Liver (tissue), 7 donors: ENCODE measurements at regions not wholly inside any gene's neighbourhood (a gene's known extent, or its start where the extent isn't known, plus 50 kb on each side); places are given as distances from the start of the nearest gene placed in this dataset.

Experiments used
- DNase-seq: peaks from one replicate; pipeline ENCODE4 v3.0.0-alpha.2; 2017; ENCODE audit warnings: low spot score
- H3K27ac ChIP-seq, 2 donors: one replicate each; pipeline ENCODE4 v1.7.0; 2013; ENCODE audit warnings: inconsistent platforms in 2 of 2, low read length in 2 of 2, control low read depth in 1 of 2, low read depth in 1 of 2, mild to moderate bottlenecking in 1 of 2
- H3K27me3 ChIP-seq, 4 donors: one replicate each; pipeline versions ENCODE4 v1.6.1 to v1.7.0; 2013; ENCODE audit warnings: low read length in 3 of 4, inconsistent platforms in 1 of 4, mild to moderate bottlenecking in 1 of 4, moderate library complexity in 1 of 4; ENCODE audit not compliant: control insufficient read depth in 4 of 4, insufficient read depth in 4 of 4
- H3K36me3 ChIP-seq, 4 donors: one replicate each; pipeline versions ENCODE4 v1.6.1 to v1.7.0; 2013; ENCODE audit warnings: low read length in 3 of 4, mild to moderate bottlenecking in 3 of 4, low read depth in 1 of 4, moderate library complexity in 1 of 4; ENCODE audit not compliant: control insufficient read depth in 4 of 4, insufficient read depth in 3 of 4
- H3K4me1 ChIP-seq, 4 donors: one replicate each; pipeline versions ENCODE4 v1.6.1 to v1.7.0; 2013; ENCODE audit warnings: low read length in 3 of 4, mild to moderate bottlenecking in 3 of 4, moderate library complexity in 1 of 4; ENCODE audit not compliant: control insufficient read depth in 4 of 4, insufficient read depth in 4 of 4
- H3K4me3 ChIP-seq, 3 donors: one replicate each; pipeline versions ENCODE4 v1.6.1 to v1.7.0; 2013; ENCODE audit warnings: low read length in 3 of 3, control low read depth in 1 of 3, low read depth in 1 of 3, mild to moderate bottlenecking in 1 of 3
- H3K9ac ChIP-seq, 2 donors: one replicate each; pipeline ENCODE4 v1.7.0; 2013; ENCODE audit warnings: low read length in 2 of 2, mild to moderate bottlenecking in 2 of 2, moderate library complexity in 2 of 2, control low read depth in 1 of 2, low read depth in 1 of 2
- H3K9me3 ChIP-seq, 4 donors: one replicate each; pipeline versions ENCODE4 v1.6.1 to v1.7.0; 2013; ENCODE audit warnings: low read length in 3 of 4; ENCODE audit not compliant: control insufficient read depth in 4 of 4
- ATF3 ChIP-seq: IDR thresholded peaks from 2 replicates; pipeline ENCODE4 v1.6.1; 2016; ENCODE audit warnings: antibody characterized with exemption
- EGR1 ChIP-seq, 2 donors: IDR thresholded peaks; 2 replicates each; pipeline ENCODE4 v1.6.1; 2016 to 2018; ENCODE audit warnings: antibody characterized with exemption in 2 of 2, low read depth in 2 of 2
- FOXA1 ChIP-seq: IDR thresholded peaks from 2 replicates; pipeline ENCODE4 v1.6.1; 2016; ENCODE audit warnings: antibody characterized with exemption
- FOXA2 ChIP-seq: IDR thresholded peaks from 2 replicates; pipeline ENCODE4 v1.6.1; 2016; ENCODE audit warnings: antibody characterized with exemption
- GABPA ChIP-seq, 2 donors: IDR thresholded peaks in 1 of 2; conservative IDR thresholded peaks in 1 of 2; 2 replicates each; pipeline ENCODE4 v1.6.1; 2016; ENCODE audit warnings: antibody characterized with exemption in 2 of 2, mild to moderate bottlenecking in 1 of 2, moderate library complexity in 1 of 2
- HNF4A ChIP-seq, 2 donors: conservative IDR thresholded peaks; 2 replicates each; pipeline ENCODE4 v1.6.1; 2016; ENCODE audit warnings: antibody characterized with exemption in 2 of 2, mild to moderate bottlenecking in 2 of 2
- HNF4G ChIP-seq: IDR thresholded peaks from 2 replicates; pipeline ENCODE4 v1.6.1; 2016; ENCODE audit warnings: antibody characterized with exemption
- JUND ChIP-seq, 2 donors: IDR thresholded peaks; 2 replicates each; pipeline ENCODE4 v1.6.1; 2016; ENCODE audit warnings: antibody characterized with exemption in 2 of 2
- MAX ChIP-seq: IDR thresholded peaks from 2 replicates; pipeline ENCODE4 v1.6.1; 2016; ENCODE audit warnings: antibody characterized with exemption
- NR2F2 ChIP-seq: IDR thresholded peaks from 2 replicates; pipeline ENCODE4 v1.6.1; 2016; ENCODE audit warnings: antibody characterized with exemption
- RAD21 ChIP-seq, 2 donors: IDR thresholded peaks; 2 replicates each; pipeline ENCODE4 v1.6.1; 2016; ENCODE audit warnings: antibody characterized with exemption in 2 of 2, mild to moderate bottlenecking in 2 of 2
- REST ChIP-seq: IDR thresholded peaks from 2 replicates; pipeline ENCODE4 v1.6.1; 2016; ENCODE audit warnings: antibody characterized with exemption, mild to moderate bottlenecking
- RXRA ChIP-seq, 2 donors: IDR thresholded peaks; 2 replicates each; pipeline ENCODE4 v1.6.1; 2017 to 2018; ENCODE audit warnings: antibody characterized with exemption in 2 of 2, mild to moderate bottlenecking in 1 of 2
- SP1 ChIP-seq: IDR thresholded peaks from 2 replicates; pipeline ENCODE4 v1.6.1; 2018; ENCODE audit warnings: antibody characterized with exemption, mild to moderate bottlenecking
- TAF1 ChIP-seq: conservative IDR thresholded peaks from 2 replicates; pipeline ENCODE4 v1.6.1; 2016; ENCODE audit warnings: antibody characterized with exemption, mild to moderate bottlenecking
- YY1 ChIP-seq: IDR thresholded peaks from 2 replicates; pipeline ENCODE4 v1.6.1; 2016; ENCODE audit warnings: antibody characterized with exemption, mild to moderate bottlenecking
- WGBS: extraction: QIAGEN DNeasy Blood & Tissue Kit; methylation state at CpG from one replicate; pipeline ENCODE4 v1.1.7; 2013; 5-methylcytosine and 5-hydroxymethylcytosine counted together
- donor health status: healthy.
- donor health status: healthy.
- donor health status: healthy.
- donor health status: healthy.

- TF ChIP-seq NR2F2 (no peak), YY1 (no peak), TAF1 (no peak)
- Histone ChIP-seq H3K9ac (no peak overlapping the region), H3K9me3 (no peaks in the 10 kb centered on the region), H3K4me1 (no peaks in the 10 kb centered on the region), H3K27me3 (no peaks in the 10 kb centered on the region), H3K36me3 (no peaks in the 10 kb centered on the region), H3K27ac (no peak overlapping the region), H3K4me3 (no peak overlapping the region)
- DNase-seq: no peak
- WGBS: 92% methylated on average over 2 of the region's 2 CpGs
These were observed 211.9 kb downstream of the SOCS6 start for GRCh38 chr18:70500748-70501147.

GRCh38 chr18:70499218-70499691 lies 210.4 kb downstream of the SOCS6 start:
- Histone ChIP-seq H3K36me3 (no peaks in the 10 kb centered on the region), H3K4me3 (no peak overlapping the region), H3K9me3 (no peaks in the 10 kb centered on the region), H3K27me3 (no peaks in the 10 kb centered on the region), H3K9ac (no peak overlapping the region), H3K27ac (no peak overlapping the region), H3K4me1 (no peaks in the 10 kb centered on the region)
- DNase-seq: no peak
- 84% methylated on average over 31 of the region's 31 CpGs for WGBS
- TF ChIP-seq TAF1: no peak
- TF ChIP-seq JUND (IDR thresholded peaks at IDR 0.05): no peak
- no peak for TF ChIP-seq NR2F2
- TF ChIP-seq HNF4G: no peak
- TF ChIP-seq HNF4A (conservative IDR thresholded peaks at IDR 0.05): no peak
- TF ChIP-seq EGR1 (IDR thresholded peaks at IDR 0.05; ENCODE audit: low read depth in 2 of 2): no peak
- no peak for TF ChIP-seq MAX
- no peak for TF ChIP-seq ATF3
- TF ChIP-seq FOXA1: no peak
- no peak for TF ChIP-seq SP1
- TF ChIP-seq RAD21 (IDR thresholded peaks at IDR 0.05): no peak
- TF ChIP-seq GABPA (IDR thresholded peaks at IDR 0.05 in 1 of 2, conservative IDR thresholded peaks at IDR 0.05 in 1 of 2): no peak
- no peak for TF ChIP-seq FOXA2
- TF ChIP-seq RXRA (IDR thresholded peaks at IDR 0.05): no peak
- no peak for TF ChIP-seq REST
